ENCODE measurements at regions not wholly inside any gene's neighbourhood (a gene's known extent, or its start where the extent isn't known, plus 50 kb on each side); places are given as distances from the start of the nearest gene placed in this dataset.

- no peak for TF ChIP-seq POLR2A (IDR thresholded peaks at IDR 0.05; ENCODE audit: low read length)
- TF ChIP-seq GATA1 (IDR thresholded peaks at IDR 0.05; ENCODE audit: low read depth, low read length), result no peak
Measured at GRCh38 chr2:200127848-200128247, 172.5 kb downstream of the MAIP1 start.

All from erythroblast (primary cell).